ENCODE measurements at regions not wholly inside any gene's neighbourhood (a gene's known extent, or its start where the extent isn't known, plus 50 kb on each side); places are given as distances from the start of the nearest gene placed in this dataset.
"Not testable (repeated sequence)": the region's sequence is repeated elsewhere in the genome, so short reads cannot be mapped to it uniquely, and the experiment has no call there.

DNA sequence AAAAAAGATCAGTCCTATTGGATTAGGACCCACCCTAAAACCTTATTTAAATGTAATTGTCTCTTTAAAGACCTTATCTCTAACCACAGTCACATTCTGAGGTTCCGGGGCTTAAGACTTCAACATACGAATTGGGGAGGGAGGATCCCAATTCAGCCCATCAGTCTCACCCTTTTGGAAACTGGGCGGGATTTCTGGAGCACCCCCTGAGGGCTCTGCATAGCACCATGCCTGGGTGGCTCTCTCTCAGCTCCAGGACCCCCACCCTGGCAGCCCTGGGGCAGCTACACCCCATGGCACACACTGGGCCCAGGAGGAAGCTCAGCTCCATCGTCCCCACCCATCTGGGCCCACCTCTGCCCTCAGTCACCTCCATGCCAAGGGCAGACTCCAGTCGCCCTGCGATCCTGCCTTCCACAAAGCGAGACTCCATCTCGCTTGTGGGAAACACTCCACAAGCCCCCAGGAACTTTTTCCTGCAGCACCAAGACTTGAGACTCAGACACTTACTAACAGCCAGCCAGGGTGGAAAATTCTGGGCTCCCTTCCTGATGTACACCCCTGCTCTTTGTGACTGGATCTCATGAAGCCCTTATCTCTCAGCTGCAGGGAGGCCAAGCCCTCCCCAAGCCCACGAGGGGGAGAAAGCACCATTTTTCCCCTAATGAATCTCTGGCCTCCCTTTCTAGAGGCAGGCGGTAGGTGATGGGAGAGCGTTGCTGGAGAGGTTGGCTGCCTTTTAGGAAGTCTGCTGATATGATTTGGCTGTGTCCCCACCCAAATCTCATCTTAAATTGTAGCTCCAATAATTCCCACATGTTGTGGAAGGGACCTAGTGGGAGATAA, 90.8 kb upstream of the KDM7A start:
- DNase-seq (no peak), FAIRE-seq (no peak)
- no peak overlapping the region for H3K4me3 ChIP-seq (ENCODE audit: low read depth in 1 of 3, low read length in 3 of 3)
- no peaks in the 10 kb centered on the region for H3K9me3 ChIP-seq (ENCODE audit: control insufficient read depth in 2 of 2, insufficient read depth in 1 of 2, low read depth in 1 of 2, low read length in 1 of 2)
- H3K27ac ChIP-seq (ENCODE audit: low read depth in 1 of 3, low read length in 2 of 3), result no peak overlapping the region
- 81 to 87% (median 84%) methylated on average over 11 of the region's 11 CpGs for WGBS, 3 donors
- no peaks in the 10 kb centered on the region for H3K27me3 ChIP-seq (ENCODE audit: control insufficient read depth in 3 of 3, insufficient read depth in 3 of 3, low read length in 3 of 3)
- H3K4me1 ChIP-seq (ENCODE audit: control insufficient read depth in 3 of 3, insufficient read depth in 2 of 3, low read depth in 1 of 3, low read length in 2 of 3), result no peaks in the 10 kb centered on the region
- no peaks in the 10 kb centered on the region for H3K36me3 ChIP-seq (ENCODE audit: control insufficient read depth in 3 of 3, insufficient read depth in 2 of 3, low read depth in 1 of 3, low read length in 3 of 3)

DNA sequence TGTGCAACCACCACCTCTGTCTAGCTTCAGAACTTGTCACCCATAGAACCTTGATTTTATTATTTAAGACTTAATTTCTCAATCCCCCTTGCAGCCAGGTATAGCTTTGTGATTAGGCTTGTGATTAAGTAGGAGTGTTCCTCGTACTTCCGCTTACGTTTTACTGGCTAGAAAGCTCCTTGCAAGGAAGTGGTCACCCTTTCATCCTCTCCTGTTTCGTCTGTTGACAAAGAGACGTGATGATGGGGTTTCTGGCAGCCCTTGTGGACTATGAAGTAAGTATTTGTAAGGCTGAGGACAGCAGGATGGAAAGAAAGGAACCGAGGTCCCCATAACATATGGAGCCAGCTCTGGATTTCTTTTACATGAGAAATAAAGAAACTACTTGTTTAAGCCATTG, 86.5 kb upstream of the KDM7A start:
- Histone ChIP-seq H3K27me3 (ENCODE audit: control insufficient read depth in 3 of 3, insufficient read depth in 3 of 3, low read length in 3 of 3) (no peaks in the 10 kb centered on the region), H3K36me3 (ENCODE audit: control insufficient read depth in 3 of 3, insufficient read depth in 2 of 3, low read depth in 1 of 3, low read length in 3 of 3) (no peaks in the 10 kb centered on the region), H3K4me1 (ENCODE audit: control insufficient read depth in 3 of 3, insufficient read depth in 2 of 3, low read depth in 1 of 3, low read length in 2 of 3) (no peaks in the 10 kb centered on the region), H3K27ac (ENCODE audit: low read depth in 1 of 3, low read length in 2 of 3) (no peak overlapping the region), H3K9me3 (ENCODE audit: control insufficient read depth in 2 of 2, insufficient read depth in 1 of 2, low read depth in 1 of 2, low read length in 1 of 2) (no peaks in the 10 kb centered on the region), H3K4me3 (ENCODE audit: low read depth in 1 of 3, low read length in 3 of 3) (no peak overlapping the region)
- peak in 1 of 2 donors; percentile 52 for DNase-seq
- WGBS, 3 donors, result 67 to 81% (median 68%) methylated on average over 6 of the region's 6 CpGs
- FAIRE-seq, result no peak

DNA sequence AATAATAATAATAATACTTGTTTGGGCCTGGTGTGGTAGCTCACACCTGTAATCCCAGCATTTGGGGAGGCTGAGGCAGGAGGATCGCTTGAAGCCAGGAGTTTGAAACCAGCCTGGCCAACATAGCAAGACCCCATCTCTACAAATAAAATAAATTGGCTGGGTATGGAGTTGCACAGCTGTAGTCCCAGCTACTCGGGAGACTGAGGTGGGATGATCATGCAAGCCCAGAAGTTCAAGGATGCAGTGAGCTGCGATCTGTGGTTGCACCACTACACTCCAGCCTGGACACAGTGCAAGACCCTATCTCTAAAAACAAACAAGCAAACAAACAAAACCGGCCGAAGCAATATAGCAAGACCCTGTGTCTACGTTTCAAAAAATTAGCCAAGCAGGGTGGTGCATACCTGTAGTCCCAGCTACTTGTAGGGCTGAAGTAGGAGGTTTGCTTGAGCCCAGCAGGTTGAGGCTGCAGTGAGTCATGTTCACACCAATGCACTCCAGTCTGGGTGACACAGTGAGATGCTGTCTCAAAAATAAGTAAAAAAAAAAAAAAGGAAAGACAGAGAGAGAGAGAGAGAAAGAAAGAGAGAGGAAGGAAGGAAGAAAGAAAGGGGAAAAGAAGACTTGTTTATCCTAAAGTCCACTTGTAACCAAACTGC, 85.6 kb upstream of the KDM7A start:
- WGBS, 3 donors, result 92 to 97% (median 96%) methylated on average over 6 of the region's 6 CpGs
- H3K27me3 ChIP-seq (ENCODE audit: control insufficient read depth in 3 of 3, insufficient read depth in 3 of 3, low read length in 3 of 3), result no peaks in the 10 kb centered on the region
- H3K27ac ChIP-seq (ENCODE audit: low read depth in 1 of 3, low read length in 2 of 3), result no peak overlapping the region
- H3K4me1 ChIP-seq (ENCODE audit: control insufficient read depth in 3 of 3, insufficient read depth in 2 of 3, low read depth in 1 of 3, low read length in 2 of 3), result no peaks in the 10 kb centered on the region
- H3K36me3 ChIP-seq (ENCODE audit: control insufficient read depth in 3 of 3, insufficient read depth in 2 of 3, low read depth in 1 of 3, low read length in 3 of 3), result no peaks in the 10 kb centered on the region
- DNase-seq (no peak), FAIRE-seq (no peak)
- H3K9me3 ChIP-seq (ENCODE audit: control insufficient read depth in 2 of 2, insufficient read depth in 1 of 2, low read depth in 1 of 2, low read length in 1 of 2), result no peaks in the 10 kb centered on the region
- H3K4me3 ChIP-seq (ENCODE audit: low read depth in 1 of 3, low read length in 3 of 3), result no peak overlapping the region

DNA sequence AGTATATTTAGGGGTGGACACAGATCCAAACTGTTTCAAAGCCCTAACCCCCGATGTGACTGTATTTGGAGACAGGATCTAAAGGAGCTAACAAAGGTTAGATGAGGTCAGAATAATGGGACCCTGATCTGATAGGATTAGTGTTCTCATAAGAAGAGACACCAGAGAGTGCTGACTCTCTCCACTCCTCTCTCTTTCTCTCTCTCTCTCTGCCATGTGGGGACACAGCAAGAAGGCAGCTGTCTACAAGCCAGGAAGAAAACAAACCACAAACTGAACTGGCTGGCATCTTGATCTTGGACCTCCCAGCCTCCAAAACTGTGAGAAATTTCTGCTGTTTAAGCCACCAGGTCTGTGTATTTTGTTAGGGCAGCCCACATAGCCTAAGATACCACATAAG, 84.7 kb upstream of the KDM7A start:
- Histone ChIP-seq H3K27me3 (ENCODE audit: control insufficient read depth in 3 of 3, insufficient read depth in 3 of 3, low read length in 3 of 3) (no peaks in the 10 kb centered on the region), H3K36me3 (ENCODE audit: control insufficient read depth in 3 of 3, insufficient read depth in 2 of 3, low read depth in 1 of 3, low read length in 3 of 3) (no peaks in the 10 kb centered on the region), H3K27ac (ENCODE audit: low read depth in 1 of 3, low read length in 2 of 3) (no peak overlapping the region), H3K4me3 (ENCODE audit: low read depth in 1 of 3, low read length in 3 of 3) (no peak overlapping the region), H3K4me1 (ENCODE audit: control insufficient read depth in 3 of 3, insufficient read depth in 2 of 3, low read depth in 1 of 3, low read length in 2 of 3) (no peaks in the 10 kb centered on the region), H3K9me3 (ENCODE audit: control insufficient read depth in 2 of 2, insufficient read depth in 1 of 2, low read depth in 1 of 2, low read length in 1 of 2) (no peaks in the 10 kb centered on the region)
- 77 to 84% (median 82%) methylated on average over 1 of the region's 1 CpG for WGBS, 3 donors
- no peak for DNase-seq
- FAIRE-seq, result no peak

DNA sequence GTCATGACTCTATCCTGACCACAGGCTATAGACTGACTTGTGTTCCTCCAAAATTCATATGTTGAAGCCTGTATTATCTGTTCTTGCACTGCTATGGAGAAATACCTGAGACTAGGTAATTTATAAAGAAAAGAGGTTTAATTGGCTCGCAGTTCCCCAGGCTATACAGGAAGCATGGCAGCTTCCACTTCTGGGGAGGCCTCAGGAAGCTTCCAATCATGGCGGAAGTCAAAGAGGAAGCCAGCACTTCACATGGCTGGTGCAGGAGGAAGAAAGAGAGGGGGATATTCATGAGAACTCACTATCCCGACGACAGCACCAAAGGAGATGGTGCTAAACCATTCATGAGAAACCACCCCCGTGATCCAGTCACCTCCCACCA, 84.3 kb upstream of the KDM7A start:
- DNase-seq (no peak), FAIRE-seq (no peak)
- Histone ChIP-seq H3K4me1 (ENCODE audit: control insufficient read depth in 3 of 3, insufficient read depth in 2 of 3, low read depth in 1 of 3, low read length in 2 of 3) (no peaks in the 10 kb centered on the region), H3K27ac (ENCODE audit: low read depth in 1 of 3, low read length in 2 of 3) (no peak overlapping the region), H3K27me3 (ENCODE audit: control insufficient read depth in 3 of 3, insufficient read depth in 3 of 3, low read length in 3 of 3) (no peaks in the 10 kb centered on the region), H3K36me3 (ENCODE audit: control insufficient read depth in 3 of 3, insufficient read depth in 2 of 3, low read depth in 1 of 3, low read length in 3 of 3) (no peaks in the 10 kb centered on the region), H3K9me3 (ENCODE audit: control insufficient read depth in 2 of 2, insufficient read depth in 1 of 2, low read depth in 1 of 2, low read length in 1 of 2) (no peaks in the 10 kb centered on the region), H3K4me3 (ENCODE audit: low read depth in 1 of 3, low read length in 3 of 3) (no peak overlapping the region)
- WGBS, 3 donors, result 77 to 89% (median 79%) methylated on average over 5 of the region's 5 CpGs

DNA sequence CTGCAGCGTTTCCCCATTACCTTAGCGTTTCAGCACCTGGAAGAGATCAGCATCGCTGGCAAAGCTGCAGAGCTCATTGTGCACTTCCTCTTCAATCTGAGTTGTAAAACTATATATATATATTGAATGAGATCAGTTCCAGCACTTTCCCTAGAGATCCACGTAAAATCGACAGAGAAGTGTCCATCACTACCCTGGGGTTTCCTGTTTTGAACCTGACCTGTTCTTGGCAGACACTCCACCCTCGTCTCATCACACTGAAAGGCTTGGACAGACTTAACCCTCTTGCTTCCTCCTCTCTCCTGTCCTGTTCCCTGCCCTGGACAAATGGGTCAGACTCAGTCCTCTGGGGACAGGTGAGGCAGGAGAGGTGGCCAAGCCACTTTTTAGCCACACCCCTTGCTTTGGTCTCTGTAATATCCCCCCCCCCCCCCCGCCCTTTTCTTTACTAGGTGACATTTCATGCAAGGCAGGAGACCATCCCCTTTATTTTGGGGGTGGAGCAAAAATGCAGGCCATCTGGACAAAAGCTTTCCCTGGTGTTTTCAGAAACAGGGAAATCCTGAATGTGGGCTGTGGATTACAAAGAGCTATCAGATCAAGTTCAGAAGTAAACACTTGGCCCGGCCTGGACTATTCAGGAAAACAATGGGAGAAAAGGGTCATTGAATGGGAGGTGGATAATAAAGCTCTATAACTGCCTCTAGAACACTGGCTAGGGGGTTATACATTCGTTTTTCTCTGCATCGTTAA, 83.7 kb upstream of the KDM7A start:
- Histone ChIP-seq H3K27me3 (ENCODE audit: control insufficient read depth in 3 of 3, insufficient read depth in 3 of 3, low read length in 3 of 3) (no peaks in the 10 kb centered on the region), H3K4me3 (ENCODE audit: low read depth in 1 of 3, low read length in 3 of 3) (no peak overlapping the region), H3K36me3 (ENCODE audit: control insufficient read depth in 3 of 3, insufficient read depth in 2 of 3, low read depth in 1 of 3, low read length in 3 of 3) (no peaks in the 10 kb centered on the region), H3K9me3 (ENCODE audit: control insufficient read depth in 2 of 2, insufficient read depth in 1 of 2, low read depth in 1 of 2, low read length in 1 of 2) (no peaks in the 10 kb centered on the region), H3K27ac (ENCODE audit: low read depth in 1 of 3, low read length in 2 of 3) (peak overlapping the region in 1 of 3 donors; percentile 38), H3K4me1 (ENCODE audit: control insufficient read depth in 3 of 3, insufficient read depth in 2 of 3, low read depth in 1 of 3, low read length in 2 of 3) (no peaks in the 10 kb centered on the region)
- DNase-seq (peak in 1 of 2 donors; percentile 26), FAIRE-seq (no peak)
- WGBS, 3 donors, result 14 to 29% (median 25%) methylated on average over 10 of the region's 10 CpGs

DNA sequence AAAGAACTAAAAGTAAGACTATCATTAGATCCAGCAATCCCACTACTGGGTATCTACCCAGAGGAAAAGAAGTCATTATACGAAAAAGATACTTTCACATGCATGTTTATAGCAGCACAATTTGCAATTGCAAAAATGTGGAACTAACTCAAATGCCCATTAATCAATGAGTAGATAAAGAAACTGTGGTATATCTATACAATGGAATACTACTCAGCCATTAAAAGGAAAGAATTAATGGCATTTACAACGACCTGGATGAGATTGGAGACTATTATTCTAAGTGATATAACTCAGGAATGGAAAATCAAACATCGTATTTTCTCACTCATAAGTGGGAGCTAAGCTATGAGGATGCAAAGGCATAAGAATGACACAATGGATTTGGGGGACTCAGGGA, 80.5 kb upstream of the KDM7A start:
- not testable (repeated sequence) for H3K36me3 ChIP-seq (ENCODE audit: control insufficient read depth in 3 of 3, insufficient read depth in 2 of 3, low read depth in 1 of 3, low read length in 3 of 3); DNase-seq; H3K27me3 ChIP-seq (ENCODE audit: control insufficient read depth in 3 of 3, insufficient read depth in 3 of 3, low read length in 3 of 3); H3K27ac ChIP-seq (ENCODE audit: low read depth in 1 of 3, low read length in 2 of 3); H3K9me3 ChIP-seq (ENCODE audit: control insufficient read depth in 2 of 2, insufficient read depth in 1 of 2, low read depth in 1 of 2, low read length in 1 of 2); FAIRE-seq; H3K4me1 ChIP-seq (ENCODE audit: control insufficient read depth in 3 of 3, insufficient read depth in 2 of 3, low read depth in 1 of 3, low read length in 2 of 3); H3K4me3 ChIP-seq (ENCODE audit: low read depth in 1 of 3, low read length in 3 of 3)
- WGBS, 3 donors, result 77 to 85% (median 78%) methylated on average over 3 of the region's 3 CpGs

DNA sequence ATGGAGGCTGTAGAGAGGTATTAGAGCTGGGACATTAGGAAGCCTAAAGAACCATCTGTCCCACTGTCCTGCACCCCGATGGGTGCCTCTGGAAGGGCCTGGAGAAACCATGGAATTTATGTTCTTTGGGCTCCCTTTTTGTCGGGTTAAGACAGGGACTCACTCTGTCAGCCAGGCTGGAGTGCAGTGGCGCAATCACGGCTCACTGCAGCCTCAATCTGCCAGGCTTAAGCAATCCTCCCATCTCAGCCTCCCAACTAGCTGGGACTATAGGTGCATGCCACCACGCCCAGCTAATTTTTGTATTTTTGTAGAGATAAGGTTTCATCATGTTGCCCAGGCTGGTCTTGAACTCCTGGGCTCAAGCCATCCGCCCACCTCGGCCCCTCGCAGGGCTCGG, 78.2 kb upstream of the KDM7A start:
- not testable (repeated sequence) for DNase-seq; H3K9me3 ChIP-seq (ENCODE audit: control insufficient read depth in 2 of 2, insufficient read depth in 1 of 2, low read depth in 1 of 2, low read length in 1 of 2); H3K27me3 ChIP-seq (ENCODE audit: control insufficient read depth in 3 of 3, insufficient read depth in 3 of 3, low read length in 3 of 3); H3K4me3 ChIP-seq (ENCODE audit: low read depth in 1 of 3, low read length in 3 of 3); H3K36me3 ChIP-seq (ENCODE audit: control insufficient read depth in 3 of 3, insufficient read depth in 2 of 3, low read depth in 1 of 3, low read length in 3 of 3); H3K27ac ChIP-seq (ENCODE audit: low read depth in 1 of 3, low read length in 2 of 3); FAIRE-seq; H3K4me1 ChIP-seq (ENCODE audit: control insufficient read depth in 3 of 3, insufficient read depth in 2 of 3, low read depth in 1 of 3, low read length in 2 of 3)
- WGBS, 3 donors, result 91 to 94% (median 94%) methylated on average over 9 of the region's 9 CpGs

All from small intestine (tissue), 7 donors.